ENCODE measurements at regions not wholly inside any gene's neighbourhood (a gene's known extent, or its start where the extent isn't known, plus 50 kb on each side); places are given as distances from the start of the nearest gene placed in this dataset.
"Not testable (repeated sequence)": the region's sequence is repeated elsewhere in the genome, so short reads cannot be mapped to it uniquely, and the experiment has no call there.

DNA sequence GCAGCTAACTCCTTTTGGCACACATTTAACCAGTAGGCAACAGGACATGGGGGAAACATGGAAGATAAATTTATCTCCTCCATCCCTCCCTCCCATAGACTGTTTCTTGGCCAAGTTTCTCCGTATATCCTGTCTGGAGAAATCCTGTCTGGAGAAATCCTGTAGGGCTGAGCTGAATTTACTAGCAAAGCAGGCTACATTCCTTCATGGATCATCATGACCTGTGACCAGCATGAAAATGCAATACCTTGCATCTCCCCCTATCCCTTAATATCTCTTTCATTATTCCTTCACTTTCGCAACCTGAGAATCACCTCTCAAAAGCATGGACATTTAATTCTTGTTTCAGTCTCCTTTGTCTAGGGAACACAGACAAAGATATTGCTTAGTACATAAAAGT, 379.1 kb downstream of the PSAT1 start:
- no peak for DNase-seq

DNA sequence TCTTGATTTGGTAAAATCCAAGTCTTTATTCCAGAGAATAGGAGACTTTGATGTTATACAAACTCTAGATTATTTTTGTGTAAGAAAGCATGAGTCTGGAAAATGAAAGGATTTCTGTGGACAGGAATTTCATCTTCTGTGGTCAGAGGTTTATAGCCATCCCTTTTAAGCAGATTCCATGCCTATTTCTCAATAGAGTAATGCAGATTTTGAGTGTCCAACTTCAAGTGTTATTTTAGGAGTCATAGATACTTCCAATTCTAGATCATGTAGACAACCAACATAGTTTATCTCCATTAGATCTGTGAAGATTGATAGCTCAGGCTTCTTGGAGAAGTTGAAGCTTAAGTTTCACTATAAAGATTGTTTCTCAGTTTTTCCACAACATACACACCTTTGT, 379.7 kb downstream of the PSAT1 start:
- DNase-seq, result no peak

DNA sequence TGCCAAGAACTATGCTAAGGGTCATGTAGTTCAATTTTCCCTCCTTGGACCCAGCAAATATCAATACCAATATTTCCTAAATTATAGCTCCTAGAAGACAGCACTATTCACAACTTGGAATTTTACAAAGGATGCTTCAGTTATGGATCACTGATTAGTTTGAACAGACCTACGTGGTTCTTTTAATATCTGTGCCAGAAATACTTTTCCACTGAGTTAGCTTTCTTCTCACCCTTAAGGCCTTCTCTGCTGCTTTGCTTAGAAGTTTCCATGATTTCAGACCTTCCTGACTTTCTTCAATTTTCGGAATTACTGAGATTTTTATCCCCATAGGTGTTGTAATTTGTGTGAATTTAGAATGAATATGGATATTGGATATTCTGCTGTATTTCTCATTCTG, 380.4 kb downstream of the PSAT1 start:
- no peak for DNase-seq

DNA sequence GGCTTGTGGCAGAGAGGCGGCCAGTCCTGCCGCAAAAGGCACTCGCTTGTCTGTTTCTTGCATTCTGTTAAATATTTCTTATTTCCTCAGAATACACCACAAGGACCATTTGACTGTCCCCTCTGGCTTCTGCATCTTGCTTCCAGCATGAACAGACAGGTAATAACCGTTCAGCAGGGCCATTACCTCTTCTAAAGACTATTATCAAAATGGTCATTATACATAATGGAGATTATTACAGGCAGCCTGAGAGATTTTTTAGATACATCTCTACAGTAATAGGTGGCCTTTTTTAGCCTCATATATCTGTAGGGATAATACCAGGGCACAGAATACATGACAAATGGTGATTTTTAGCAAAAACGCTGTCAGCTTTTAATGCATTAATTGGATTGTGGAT, 382.0 kb downstream of the PSAT1 start:
- DNase-seq, result no peak

DNA sequence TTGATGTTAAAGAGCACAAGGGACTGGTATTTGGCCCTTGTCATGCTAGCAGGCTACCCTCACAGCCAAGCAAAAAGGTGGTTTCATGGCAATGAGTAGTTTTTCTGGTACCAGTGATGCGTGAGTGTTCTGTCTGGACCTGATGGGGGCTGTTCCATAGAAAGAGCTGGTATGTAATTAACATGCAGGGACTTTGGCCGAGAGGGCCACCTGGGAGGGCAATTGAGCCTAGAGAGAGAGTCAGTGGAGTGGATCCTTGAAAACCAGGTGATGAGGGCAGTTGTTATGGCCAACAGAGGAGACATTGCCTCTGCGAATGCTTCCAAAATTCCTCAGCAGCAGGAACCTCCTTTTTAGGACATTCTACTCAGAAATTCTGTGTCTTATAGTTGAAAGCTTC, 383.3 kb downstream of the PSAT1 start:
- DNase-seq, result no peak

DNA sequence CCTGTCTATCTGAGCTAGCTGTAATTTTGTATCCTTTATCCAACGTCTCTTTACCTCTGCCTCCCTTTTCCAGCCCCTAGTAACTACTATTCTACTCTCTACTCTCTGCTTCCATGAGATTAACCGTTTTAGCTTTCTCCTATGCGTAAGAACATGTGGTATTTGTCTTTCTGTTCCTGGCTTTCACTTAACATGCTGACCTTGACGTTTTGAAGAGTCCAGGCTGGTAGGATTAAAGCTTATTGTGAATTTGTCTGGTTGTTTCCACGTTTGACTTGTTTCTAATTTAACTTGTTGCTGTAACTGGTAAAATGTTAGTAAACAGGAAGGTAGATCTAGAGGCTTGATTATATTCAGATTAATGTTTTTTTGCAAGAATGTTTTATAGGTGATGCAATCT, 385.3 kb downstream of the PSAT1 start:
- DNase-seq, result no peak

DNA sequence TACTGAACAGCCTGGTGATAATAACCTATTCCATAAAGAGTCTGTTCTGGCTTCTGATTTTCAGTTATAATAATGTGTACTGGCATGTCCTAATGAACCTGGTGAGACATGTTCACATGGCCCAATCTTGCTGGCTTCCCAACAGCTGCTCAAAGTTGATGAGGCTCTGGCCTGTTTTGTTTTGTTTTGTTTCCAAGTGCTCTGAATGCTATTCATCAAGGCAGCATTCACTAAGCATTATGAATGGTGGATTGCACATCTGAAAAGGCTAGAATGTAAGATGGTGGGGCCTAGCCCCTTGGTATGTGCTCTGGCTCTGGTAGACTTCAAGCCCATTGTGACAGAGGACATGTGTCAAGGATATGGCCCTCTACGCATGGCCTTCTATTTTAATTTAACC, 388.5 kb downstream of the PSAT1 start:
- no peak for DNase-seq

DNA sequence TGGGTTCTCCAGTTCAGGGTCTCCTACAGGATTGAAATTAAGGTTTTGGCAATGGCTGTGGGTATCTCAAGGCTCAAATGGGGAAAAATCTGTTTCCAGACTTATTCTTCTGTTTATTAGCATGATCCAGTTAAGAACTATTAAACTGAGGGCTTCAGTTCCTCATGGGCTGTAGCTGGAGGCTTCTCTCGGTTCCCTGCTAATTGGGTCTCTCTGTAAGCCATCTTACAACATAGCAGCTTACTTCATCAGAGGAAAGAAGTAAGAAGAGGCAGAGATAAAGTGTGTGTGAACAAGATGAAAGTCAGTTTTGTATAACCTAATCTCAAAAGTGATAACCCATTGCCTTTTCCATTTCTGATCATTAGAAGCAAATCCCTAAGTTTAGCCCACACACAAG, 391.9 kb downstream of the PSAT1 start:
- DNase-seq, result no peak

DNA sequence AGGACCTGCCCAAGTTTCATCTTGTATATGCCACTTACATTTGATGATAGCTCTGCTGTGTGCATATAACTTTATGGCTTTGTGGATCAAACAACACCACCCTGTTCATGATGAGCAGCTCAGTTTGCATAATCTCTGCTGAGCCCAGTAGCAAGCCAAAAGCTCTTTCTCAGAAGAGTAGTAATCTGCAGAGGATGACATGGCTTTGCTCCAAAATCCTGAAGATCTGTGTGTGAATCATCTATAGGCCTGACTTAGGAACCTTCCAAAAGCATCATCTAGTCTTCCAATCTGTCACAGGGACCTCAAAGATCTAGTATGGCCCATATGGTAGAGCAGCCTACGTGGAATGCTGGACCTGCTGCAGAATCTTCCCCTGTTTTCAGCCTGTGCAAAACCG, 394.6 kb downstream of the PSAT1 start:
- no peak for DNase-seq

DNA sequence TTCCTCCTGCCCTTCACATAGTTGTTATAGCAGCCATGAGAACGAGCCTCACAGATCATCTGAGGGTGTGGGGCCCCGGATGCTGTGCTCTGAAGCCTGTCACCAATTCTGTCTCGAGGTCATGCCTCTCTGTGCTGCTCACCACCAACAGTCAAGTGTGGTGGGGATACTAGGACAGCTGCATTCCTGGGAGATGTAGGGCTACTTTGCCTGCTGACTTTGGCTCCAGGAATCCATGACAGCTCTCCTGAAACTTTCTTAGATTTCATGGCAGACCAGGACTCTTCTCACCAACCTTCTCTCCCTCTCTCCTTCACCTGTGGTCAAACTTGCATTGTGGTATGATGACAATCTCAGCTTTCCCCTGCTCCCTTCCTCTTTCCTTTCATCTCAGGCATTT, 395.9 kb downstream of the PSAT1 start:
- DNase-seq, result no peak

DNA sequence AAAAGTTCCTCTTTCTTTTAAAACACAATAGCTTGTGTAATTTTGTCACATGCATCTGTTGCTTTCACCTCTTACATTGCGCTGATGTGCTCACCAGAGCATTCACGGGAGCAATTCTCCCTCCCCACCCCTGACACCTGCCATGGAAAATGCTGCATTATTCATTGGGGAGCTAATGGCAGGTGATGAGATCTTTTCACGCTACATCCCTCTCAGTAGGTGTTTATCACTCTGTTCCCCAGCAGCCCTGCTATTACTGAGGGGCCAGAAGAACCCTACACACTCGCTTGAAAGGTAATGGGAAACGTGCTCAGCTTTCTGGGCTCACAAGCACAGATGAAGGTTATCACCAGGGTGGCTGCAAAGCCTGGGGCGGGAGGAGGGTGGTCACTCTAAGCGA, 398.0 kb downstream of the PSAT1 start:
- no peak for DNase-seq

DNA sequence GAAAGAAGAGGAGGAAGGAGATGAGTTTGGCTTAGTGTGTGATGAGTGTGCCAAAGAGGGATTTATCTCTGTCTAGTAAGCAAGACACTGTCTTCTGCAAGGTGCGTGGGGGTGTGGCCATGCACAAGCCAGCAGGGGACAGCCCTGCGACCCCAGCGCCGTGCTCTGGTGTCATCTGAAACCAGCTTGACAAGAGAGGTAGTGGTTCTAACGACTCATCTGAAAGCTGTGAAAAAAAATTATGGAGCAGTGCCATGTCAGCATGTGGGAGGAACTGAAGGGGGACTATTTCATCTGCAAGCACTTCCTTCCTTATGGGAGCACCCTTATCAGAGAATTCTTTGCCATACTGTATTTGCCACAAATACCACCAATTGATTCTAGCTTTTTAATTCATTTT, 398.6 kb downstream of the PSAT1 start:
- DNase-seq, result no peak

DNA sequence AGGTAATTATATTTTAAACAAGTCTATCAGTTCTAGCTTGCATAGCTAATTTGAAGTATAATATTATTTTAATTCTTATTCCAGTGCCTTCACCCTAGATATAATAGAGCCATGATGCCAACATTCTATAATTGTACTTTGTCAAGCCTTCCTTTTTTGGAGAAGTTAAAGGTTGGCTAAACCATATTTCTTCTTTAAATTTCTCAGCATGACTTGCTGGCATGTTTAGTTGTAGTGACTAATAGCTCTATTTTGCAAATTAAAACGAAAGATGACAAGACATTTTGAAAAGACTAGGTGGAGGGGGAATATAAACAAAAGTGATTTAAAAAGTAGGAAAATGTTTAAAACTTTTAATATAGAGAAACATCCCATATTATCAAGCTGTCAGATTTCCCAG, 400.7 kb downstream of the PSAT1 start:
- no peak for DNase-seq

DNA sequence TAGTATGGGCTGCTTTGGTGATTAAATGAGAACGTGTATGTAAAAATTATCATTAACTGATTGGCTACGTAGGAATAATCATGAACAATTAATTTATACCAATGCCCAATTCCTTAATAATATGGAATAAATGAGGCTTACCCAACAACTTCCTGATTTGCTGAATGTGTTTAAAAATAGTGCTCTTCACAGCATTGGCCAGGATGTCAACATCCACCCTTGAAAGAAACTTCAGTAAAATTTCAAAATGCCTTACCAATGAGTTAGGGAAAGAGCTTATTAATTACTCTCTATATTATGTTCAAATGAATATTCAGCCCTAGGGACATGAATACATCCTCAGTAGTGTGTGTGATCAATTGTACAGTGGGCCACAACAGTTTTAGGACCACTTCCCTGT, 401.4 kb downstream of the PSAT1 start:
- no peak for DNase-seq

DNA sequence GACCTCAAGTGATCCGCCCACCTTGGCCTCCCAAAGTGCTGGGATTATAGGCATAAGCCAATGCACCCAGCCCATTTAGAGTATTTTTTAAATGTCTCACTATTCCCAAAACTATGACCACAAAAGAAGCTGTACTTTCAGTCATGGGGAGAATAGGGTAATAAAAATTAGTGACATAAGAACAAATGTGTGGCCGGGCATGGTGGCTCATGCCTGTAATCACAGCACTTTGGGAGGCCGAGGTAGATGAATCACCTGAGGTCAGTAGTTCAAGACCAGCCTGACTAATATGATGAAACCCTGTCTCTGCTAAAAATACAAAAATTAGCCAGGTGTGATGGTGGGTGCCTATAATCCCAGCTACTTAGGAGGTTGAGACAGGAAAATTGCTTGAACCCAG, 402.3 kb downstream of the PSAT1 start:
- not testable (repeated sequence) for DNase-seq

DNA sequence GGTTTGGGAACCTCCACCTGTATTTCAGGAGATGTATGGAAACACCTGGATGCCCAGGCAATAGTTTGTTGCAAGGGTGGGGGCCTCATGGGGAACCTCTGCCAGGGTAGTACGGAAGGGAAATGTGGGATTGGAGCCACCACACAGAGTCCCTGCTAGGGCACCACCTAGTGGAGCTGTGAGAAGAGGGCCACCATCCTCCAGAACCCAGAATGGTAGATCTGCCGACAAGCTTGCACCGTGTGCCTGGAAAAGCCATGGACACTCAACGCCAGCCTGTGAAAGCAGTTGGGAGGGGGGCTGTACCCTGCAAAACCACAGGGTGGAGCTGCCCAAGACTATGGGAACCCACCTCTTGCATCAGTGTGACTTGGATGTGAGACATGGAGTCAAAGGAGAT, 407.2 kb downstream of the PSAT1 start:
- not testable (repeated sequence) for DNase-seq

DNA sequence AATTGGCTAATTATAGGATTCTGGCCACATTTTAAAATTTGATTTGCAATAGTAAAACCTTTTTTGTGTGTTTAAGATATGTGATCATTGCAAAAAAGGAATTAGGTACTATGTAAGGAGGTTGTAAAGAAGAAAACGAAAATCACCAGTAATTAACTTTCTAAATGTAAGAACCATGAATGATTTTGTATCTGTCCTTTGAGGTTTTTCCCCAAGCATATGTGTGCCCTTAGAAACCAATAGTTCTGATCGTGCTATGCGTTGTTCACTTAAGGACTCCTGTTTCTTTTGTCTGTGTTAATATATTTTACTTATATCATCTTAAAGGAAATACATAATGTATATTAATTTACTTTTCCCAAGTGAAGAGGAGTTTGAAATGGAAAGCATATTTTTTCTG, 410.2 kb downstream of the PSAT1 start:
- DNase-seq, result no peak

DNA sequence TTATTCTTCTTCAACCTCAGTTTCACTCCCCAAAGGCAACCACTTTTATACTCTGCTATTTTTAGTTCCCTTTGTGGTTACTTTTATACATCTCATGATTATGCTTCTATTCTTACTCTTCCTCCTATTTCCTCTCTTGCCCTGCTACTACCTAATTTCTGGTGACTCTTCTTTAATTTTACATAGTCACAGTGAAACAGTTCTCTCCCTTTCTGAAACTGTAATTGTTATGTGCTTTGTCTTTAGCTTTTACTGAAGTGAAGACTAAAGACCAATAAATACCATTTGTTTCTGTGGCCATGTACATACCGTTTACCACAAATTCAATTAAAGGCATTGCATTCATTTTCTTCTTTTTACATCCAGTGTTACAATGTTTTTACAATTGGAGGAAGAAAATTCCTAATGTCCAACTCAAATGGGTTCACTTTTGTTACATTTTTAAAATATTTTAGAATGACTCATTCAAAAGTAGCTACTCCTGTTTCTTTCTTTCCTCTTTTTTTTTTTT, 410.6 kb downstream of the PSAT1 start:
- DNase-seq, result no peak

DNA sequence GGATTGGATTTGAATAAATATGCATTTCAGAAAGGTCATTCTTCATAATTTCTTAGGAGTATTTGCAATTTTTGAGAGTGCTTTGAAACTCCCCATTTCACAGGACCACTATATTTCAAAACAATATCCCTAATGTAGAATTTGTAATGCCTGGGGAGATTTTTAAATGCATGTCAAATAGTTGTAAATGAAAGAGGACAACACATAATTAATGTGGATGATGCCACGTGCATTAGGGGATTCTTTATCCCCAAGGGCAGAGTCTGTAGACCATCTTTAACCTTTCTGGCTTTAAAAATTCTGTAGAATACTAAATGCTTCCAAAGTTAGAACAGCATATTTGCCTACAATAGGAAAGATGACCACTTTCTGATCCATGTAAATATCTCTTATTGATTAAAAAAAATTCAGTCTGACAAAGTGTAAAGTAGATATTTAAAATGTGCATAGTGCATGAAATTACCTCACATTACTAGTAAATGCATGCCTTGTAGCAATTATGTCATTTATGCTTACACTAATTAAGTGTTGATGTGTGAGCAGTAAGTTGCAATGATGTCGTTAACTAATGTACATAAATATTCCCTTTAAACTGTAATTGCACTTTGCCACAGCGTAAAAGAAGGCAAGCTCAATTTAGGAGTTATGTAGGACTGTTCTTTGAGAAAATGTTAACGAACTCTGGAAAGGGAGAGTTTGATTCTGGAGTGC, 416.1 kb downstream of the PSAT1 start:
- DNase-seq, result no peak

DNA sequence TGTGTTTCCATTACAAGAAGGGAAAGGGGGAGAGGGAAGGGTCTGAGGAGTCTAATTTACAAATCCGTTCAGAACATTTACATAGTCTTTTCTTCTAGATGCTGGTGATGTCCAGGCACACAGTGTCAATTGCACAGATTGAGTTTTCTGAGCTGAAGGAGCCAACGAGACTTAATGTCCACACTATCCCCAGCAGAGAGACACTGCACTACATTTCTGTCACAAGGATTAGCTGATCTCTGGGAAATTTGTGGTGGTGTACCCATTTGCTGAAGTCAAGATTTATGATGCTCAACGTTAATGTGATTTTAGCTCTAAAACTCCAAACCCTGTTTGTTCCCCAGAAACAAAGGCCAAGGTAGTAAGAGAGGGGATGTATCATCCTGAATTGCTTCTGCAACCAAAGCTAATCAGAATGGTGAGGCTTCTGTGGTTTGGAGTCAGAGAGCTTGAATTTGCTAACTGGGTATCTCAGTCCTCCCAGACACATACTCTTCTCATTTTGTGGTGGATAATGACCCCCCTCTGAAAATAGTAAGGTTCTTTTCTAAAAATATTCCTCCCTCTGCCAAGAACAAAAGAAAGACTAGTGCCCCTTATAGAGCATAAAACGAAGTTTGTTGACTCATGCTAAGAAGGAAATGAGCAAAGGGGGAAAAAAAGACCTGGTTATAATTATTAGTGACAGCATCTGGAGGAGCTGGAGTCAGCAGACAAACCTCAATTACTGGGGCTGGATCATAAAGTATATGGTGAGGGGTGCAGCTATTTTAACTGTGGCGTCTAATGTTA, 416.9 kb downstream of the PSAT1 start:
- DNase-seq, result no peak

DNA sequence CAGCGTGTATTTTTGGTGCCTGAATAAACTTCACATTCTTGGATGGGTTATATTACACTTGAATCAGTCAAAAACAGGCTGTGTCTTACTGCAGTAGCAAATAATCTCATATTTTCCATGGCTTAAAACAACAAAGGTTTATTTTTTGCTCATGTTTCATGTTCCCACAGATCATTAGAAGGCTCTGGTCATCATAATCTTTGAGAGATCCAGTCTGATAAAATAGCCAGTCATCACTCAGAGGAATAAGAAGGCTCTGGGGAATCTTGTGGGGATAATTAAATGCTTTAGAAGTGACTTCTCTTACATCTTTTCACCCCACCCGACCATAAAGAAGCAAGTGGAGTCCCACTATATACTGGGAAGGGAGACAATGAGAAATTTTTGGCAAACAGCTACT, 417.7 kb downstream of the PSAT1 start:
- no peak for DNase-seq

DNA sequence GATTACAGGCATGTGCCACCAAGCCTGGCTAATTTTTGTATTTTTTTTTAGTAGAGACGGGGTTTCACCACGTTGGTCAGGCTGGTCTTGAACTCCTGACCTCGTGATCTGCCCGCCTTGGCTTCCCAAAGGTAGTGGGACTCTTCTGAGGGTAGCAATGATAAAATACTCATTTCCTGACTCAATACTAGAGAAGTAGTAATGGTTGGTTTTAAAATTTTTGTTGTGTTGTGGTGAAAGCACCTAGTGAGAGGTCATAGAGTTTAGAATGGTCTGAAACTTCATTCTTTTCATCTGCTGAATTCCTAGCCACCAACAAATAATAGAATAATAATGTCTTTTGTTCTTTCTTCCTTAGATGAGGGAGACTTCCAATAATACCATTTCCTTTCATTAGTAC, 422.1 kb downstream of the PSAT1 start:
- not testable (repeated sequence) for DNase-seq

DNA sequence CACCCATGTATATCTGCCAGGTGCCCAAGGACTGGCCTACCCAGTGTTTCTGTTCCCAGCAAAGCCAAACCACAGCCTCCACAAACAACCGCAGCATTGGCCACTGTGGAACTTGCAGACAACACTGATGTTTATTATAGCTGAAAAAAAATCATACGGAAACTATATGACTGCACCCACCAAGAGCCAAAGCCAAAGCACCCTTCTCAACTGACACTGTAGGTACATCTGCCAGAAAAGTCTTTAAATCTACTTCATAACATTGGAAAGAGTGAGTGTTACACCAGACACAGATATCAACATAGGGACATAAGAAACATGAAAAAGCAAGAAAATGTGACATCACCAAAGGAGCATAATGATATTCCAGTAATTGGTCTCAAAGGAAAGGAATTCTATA, 428.0 kb downstream of the PSAT1 start:
- DNase-seq, result no peak

DNA sequence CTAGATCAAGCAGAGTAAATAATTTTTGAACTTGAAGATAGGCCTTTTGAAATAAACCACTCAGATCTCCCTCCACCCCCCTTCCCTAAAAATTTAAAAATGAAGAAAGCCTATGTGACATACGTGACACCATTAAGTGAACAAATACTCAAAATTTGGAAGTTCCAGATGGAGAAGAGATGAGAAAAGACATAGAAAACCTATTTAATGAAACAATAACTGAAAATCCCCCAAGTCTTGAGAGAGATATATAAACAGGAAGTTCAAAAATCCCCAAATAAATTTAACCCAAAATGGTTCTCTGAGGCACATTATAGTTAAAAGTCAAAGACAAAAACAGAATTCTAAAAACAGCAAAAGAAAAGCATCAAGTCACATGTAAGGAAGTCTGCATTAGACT, 428.6 kb downstream of the PSAT1 start:
- no peak for DNase-seq

DNA sequence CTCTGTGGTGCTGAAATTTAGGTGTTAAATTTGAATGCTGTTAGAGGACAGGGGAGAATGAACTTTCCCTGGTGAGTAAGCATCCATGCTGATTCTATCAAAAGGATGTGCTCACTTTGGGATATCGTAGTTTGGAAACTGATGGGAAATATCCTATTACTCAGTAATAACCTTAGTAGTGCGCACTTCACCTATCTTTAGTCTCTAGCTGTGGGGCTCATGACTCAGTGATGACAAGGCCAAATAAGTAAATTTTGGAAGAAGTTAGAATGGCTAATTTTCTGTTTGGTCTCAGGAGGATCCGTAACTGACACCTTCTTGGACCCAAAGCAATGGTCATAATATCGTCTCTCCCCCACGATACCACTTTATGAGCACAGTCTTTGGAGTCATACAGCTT, 448.4 kb downstream of the PSAT1 start:
- no peak for DNase-seq
